22Rv1 (cell line): ENCODE measurements at regions not wholly inside any gene's neighbourhood (a gene's known extent, or its start where the extent isn't known, plus 50 kb on each side); places are given as distances from the start of the nearest gene placed in this dataset.

Source experiments
- ZFX ChIP-seq: fragments of 450-650 bp; IDR thresholded peaks from 2 replicates; pipeline ENCODE4 v1.6.1; 2017; ENCODE audit warnings: antibody characterized with exemption, borderline replicate concordance
- TF ChIP-seq, protein P1 (sequence below): fragments of 450-650 bp; IDR thresholded peaks from 2 replicates; pipeline ENCODE4 v1.5.1; 2017; ENCODE audit warnings: mild to moderate bottlenecking

DNA sequence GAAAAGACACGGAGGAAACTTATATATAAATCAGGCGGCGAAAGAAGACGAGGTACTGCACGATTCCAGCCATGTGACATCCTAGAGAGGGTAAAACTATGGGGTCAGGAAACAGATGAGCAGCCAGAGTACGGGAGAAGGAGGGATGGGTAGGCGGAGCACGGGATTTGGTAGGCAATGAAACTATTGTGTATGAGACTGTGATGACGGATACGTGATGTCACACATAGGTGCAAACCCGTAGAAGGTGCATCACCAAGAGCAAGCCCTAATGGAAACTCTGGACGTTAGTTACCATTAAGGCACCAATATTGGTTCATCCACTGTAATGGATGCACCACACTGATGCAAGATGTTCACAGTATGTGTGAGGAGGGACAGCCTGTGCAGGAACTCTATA, 93.8 kb upstream of the MGMT start:
- TF ChIP-seq, protein P1, sequence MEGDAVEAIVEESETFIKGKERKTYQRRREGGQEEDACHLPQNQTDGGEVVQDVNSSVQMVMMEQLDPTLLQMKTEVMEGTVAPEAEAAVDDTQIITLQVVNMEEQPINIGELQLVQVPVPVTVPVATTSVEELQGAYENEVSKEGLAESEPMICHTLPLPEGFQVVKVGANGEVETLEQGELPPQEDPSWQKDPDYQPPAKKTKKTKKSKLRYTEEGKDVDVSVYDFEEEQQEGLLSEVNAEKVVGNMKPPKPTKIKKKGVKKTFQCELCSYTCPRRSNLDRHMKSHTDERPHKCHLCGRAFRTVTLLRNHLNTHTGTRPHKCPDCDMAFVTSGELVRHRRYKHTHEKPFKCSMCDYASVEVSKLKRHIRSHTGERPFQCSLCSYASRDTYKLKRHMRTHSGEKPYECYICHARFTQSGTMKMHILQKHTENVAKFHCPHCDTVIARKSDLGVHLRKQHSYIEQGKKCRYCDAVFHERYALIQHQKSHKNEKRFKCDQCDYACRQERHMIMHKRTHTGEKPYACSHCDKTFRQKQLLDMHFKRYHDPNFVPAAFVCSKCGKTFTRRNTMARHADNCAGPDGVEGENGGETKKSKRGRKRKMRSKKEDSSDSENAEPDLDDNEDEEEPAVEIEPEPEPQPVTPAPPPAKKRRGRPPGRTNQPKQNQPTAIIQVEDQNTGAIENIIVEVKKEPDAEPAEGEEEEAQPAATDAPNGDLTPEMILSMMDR = no peak
- no peak for TF ChIP-seq ZFX
